ENCODE measurements at regions not wholly inside any gene's neighbourhood (a gene's known extent, or its start where the extent isn't known, plus 50 kb on each side); places are given as distances from the start of the nearest gene placed in this dataset.
"Not testable (repeated sequence)": the region's sequence is repeated elsewhere in the genome, so short reads cannot be mapped to it uniquely, and the experiment has no call there.

DNA sequence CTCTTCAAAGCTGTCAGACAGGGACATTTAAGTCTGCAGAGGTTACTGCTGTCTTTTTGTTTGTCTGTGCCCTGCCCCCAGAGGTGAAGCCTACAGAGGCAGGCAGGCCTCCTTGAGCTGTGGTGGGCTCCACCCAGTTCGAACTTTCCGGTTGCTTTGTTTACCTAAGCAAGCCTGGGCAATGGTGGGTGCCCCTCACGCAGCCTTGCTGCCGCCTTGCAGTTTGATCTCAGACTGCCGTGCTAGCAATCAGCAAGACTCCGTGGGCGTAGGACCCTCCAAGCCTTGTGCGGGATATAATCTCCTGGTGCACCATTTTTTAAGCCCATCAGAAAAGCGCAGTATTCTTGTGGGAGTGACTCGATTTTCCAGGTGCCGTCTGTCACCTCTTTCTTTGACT lies 235.9 kb upstream of the GRIK2 start:
- TF ChIP-seq, protein P1, sequence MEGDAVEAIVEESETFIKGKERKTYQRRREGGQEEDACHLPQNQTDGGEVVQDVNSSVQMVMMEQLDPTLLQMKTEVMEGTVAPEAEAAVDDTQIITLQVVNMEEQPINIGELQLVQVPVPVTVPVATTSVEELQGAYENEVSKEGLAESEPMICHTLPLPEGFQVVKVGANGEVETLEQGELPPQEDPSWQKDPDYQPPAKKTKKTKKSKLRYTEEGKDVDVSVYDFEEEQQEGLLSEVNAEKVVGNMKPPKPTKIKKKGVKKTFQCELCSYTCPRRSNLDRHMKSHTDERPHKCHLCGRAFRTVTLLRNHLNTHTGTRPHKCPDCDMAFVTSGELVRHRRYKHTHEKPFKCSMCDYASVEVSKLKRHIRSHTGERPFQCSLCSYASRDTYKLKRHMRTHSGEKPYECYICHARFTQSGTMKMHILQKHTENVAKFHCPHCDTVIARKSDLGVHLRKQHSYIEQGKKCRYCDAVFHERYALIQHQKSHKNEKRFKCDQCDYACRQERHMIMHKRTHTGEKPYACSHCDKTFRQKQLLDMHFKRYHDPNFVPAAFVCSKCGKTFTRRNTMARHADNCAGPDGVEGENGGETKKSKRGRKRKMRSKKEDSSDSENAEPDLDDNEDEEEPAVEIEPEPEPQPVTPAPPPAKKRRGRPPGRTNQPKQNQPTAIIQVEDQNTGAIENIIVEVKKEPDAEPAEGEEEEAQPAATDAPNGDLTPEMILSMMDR (IDR thresholded peaks at IDR 0.05): not testable (repeated sequence)
- TF ChIP-seq POLR2A (IDR thresholded peaks at IDR 0.05): not testable (repeated sequence)

Measured in adrenal gland (tissue), 5 donors.